GM12874 (cell line): ENCODE measurements at regions not wholly inside any gene's neighbourhood (a gene's known extent, or its start where the extent isn't known, plus 50 kb on each side); places are given as distances from the start of the nearest gene placed in this dataset.

Experiments used
- TF ChIP-seq, protein P1 (sequence below): IDR thresholded peaks from 2 replicates; pipeline ENCODE4 v1.5.1; 2011; ENCODE audit warnings: low read depth, mild to moderate bottlenecking, control low read depth, low read length, moderate library complexity; ENCODE audit not compliant: insufficient read depth

DNA sequence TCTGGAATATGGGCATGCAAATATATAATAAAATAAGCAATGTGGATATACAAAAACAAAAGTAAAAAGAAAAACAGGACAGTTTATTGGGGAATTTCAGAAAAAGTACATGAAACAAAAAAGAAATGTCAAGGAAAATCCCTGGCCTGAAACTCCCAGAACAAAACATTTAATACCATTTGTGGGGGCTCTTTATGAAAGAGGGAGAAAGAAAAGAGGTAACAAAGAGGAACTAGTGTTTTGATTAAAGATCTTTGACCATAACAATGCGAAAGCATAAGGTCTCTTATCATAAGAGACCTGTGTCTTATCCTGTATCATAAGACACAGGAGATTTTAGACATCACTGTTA is 88.6 kb upstream of the ARID1B start:
- TF ChIP-seq, protein P1, sequence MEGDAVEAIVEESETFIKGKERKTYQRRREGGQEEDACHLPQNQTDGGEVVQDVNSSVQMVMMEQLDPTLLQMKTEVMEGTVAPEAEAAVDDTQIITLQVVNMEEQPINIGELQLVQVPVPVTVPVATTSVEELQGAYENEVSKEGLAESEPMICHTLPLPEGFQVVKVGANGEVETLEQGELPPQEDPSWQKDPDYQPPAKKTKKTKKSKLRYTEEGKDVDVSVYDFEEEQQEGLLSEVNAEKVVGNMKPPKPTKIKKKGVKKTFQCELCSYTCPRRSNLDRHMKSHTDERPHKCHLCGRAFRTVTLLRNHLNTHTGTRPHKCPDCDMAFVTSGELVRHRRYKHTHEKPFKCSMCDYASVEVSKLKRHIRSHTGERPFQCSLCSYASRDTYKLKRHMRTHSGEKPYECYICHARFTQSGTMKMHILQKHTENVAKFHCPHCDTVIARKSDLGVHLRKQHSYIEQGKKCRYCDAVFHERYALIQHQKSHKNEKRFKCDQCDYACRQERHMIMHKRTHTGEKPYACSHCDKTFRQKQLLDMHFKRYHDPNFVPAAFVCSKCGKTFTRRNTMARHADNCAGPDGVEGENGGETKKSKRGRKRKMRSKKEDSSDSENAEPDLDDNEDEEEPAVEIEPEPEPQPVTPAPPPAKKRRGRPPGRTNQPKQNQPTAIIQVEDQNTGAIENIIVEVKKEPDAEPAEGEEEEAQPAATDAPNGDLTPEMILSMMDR, result no peak

DNA sequence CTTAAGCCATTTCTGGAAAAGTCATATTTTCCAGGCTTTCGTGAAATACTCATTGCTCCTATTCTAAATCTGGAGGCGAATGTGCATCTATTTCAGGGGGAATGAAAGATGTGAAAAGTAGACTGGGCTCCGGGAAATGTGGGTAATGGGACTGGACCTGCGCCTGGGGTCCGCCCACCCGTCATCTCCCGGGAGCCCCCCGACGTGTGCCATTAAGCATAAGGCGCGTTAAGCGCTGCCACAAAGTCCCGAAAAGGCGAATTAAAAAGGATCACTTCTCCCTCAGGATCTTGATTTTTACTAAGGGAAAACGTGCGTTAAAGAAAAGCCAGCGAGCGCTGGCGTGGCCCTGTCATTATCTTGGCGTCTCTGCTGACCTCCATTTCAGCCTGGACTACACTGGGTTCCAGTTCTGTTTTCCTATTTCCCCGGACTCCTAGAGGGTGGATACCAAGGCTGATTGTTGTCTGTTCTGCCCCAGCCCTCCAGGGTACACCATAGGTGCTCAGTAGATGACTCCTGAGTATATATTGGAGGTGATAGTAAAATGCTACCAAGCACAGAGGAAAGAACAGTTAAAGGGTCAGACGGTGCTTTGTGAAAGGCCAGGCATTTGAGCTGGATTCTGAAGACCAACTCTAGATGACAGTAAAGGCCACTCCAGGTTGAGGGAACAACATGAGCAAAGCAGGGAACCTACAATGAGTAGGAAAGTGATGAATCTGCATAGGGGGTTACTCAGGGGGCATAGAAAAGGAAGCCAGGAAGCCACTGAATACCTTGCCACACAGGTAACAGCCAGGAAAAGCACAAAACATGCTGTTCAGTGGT is 89.2 kb upstream of the ARID1B start:
- TF ChIP-seq, protein P1, result no peak

DNA sequence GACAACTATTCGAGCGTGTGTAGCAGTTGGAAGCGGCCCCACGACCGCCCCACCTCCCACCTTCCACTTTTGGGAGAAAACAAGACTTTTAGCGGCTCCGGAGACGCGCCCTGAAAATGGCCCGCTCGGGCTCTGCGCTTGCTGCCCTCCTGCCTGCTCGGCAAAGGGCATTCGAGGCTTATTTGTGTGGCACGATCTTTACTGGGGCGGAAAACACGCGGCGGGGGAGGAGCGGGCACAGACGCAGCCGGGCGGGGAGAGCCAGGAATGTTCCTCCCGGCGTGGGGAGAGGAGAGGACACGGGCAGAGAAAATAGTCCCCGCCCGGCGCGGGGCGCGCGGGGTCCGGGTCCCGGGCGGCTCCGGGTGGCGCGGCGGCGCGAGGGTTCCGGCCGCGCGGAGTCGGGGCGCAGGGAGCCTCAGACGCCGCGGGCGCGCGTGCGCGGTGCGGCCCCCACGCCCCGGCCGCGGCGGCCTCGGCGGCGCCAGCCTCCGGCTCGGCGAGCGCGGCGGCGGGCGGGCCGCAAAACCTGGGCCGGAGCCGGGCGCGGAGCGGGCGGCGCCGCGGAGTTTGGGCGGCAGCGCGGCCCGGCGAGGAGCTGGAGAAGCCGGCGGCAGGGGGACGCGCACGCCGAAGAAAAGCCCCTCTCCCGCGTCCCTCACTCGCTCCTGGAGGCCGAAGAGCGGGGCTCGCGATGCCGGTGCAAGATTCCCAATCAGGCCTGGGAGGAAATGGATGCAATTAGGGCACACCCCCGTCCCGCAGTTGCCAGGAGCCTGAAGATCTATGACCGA is 90.0 kb upstream of the ARID1B start:
- TF ChIP-seq, protein P1, result no peak

DNA sequence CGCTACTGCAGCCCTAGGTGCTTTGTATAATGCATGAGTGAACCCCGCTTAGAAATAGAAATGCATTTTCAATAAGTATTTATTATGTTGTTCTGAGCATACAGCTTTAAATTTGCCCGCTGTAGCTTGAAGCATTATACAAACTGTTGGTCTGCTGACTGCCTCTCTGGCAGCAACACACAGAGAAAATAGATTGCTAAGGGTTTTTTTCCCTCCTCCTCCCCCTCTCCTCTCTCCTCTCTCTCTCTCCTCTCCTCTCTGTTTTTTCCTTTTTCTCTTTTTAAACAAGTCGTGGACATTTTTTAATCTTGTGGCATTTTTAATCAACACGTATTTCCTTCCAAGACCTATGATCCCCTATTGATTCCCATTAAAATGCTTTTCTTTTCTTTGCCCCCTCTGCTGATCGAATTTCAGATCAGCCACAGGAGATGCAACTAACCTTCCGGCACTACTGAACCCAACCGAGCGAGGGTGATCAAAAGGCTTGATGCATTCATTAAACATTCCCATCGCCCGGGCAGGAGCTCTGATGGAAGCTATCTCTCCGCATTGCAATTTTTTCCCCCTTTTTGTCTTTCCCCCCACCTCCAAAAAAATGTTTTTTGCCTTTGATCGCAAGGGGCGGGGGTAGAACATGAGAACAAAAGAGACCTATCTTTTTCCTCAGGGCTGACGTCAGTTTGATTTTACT is 90.7 kb upstream of the ARID1B start:
- TF ChIP-seq, protein P1, result no peak; the same call in 1 of the 2 replicates

DNA sequence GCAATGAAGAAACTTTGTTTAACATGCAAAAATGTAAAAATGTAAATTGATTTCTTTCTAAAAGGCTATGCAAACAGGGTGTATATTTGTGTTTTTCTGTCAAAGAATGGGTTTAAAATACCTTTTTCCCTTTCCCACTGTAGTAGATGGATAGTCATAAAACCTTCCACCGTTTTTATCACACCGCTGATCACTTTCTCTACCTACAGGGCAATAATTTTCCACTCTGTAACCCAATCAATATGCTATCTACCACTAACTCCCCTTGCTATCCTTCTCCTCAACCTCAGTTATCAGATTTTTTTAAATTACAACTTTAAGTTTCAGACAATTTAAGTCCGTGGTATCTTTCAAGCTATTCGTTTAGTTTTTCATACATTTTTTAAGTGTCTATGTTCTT is 91.4 kb upstream of the ARID1B start:
- TF ChIP-seq, protein P1, result no peak

DNA sequence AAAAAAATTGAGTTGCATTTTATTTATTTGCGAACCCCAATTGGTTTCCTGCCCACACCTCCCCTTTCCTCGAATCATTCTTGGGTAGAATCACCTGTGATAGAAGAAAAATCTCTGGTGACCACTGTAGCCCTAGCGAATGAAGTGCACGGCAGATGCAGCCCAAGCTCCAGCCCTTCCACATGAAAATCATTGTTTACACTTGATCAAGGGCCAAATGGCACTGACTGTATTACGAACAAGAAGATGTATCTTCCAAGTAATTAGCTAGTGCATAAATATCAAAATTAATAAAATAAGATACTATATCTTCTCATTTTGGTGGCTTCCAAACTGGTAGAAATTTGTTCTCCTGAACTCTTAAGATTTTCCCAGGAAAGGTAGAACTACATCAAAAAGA is 93.4 kb upstream of the ARID1B start:
- TF ChIP-seq, protein P1, result no peak

DNA sequence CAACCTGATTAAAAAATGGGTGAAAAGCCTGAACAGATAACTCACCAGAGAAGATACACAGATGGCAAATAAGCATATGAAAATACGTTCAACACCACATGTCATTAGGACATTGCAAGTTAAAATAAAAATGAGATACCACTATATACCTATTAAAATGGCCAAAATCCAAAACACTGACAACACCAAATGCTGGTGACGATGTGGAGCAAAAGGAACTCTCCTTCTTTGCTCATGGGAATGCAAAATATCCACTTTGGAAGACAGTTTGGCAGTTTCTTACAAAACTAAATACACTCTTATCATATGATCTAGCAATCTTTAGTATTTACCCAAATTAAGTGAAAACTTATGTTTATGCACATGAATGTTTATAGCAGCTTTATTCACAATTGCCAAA is 100.5 kb upstream of the ARID1B start:
- TF ChIP-seq, protein P1, result no peak
